ENCODE measurements at regions not wholly inside any gene's neighbourhood (a gene's known extent, or its start where the extent isn't known, plus 50 kb on each side); places are given as distances from the start of the nearest gene placed in this dataset.

- H3K27me3 ChIP-seq (ENCODE audit: control insufficient read depth in 2 of 2, insufficient read depth in 2 of 2, low read length in 2 of 2) = no peaks in the 10 kb centered on the region
- no peak overlapping the region for H2AFZ ChIP-seq (ENCODE audit: insufficient read depth, low read depth, low read length, poor library complexity, severe bottlenecking)
- no CpG with 5 or more reads among the region's 1 CpG for WGBS (ENCODE audit: insufficient coverage)
- no peak overlapping the region for H3K9ac ChIP-seq (ENCODE audit: insufficient read depth, low read length, poor library complexity, severe bottlenecking)
- intact Hi-C loops (cut with micrococcal nuclease) = no loop called here
- no peaks in the 10 kb centered on the region for H3K36me3 ChIP-seq (replicated peaks in 1 of 2; ENCODE audit: control insufficient read depth in 1 of 2, insufficient read depth in 2 of 2, low read length in 2 of 2)
- no peaks in the 10 kb centered on the region for H3K79me2 ChIP-seq (ENCODE audit: insufficient read depth, low read length)
- peaks cover 8 to 11% of the 10 kb centered on the region in 2 donors for H3K9me3 ChIP-seq (replicated peaks in 1 of 2; ENCODE audit: control insufficient read depth in 1 of 2, insufficient read depth in 1 of 2, low read length in 2 of 2)
- Mint-ChIP-seq H3K27ac (no peak overlapping the region), H3K27me3 (ENCODE audit: low read depth in 3 of 3) (no peaks in the 10 kb centered on the region), H3K4me3 (no peak overlapping the region), H3K36me3 (no peaks in the 10 kb centered on the region), H3K4me1 (no peaks in the 10 kb centered on the region), H3K9me3 (peaks cover 2 to 12% (median 6%) of the 10 kb centered on the region in 7 donors)
- H3K4me2 ChIP-seq (replicated peaks; ENCODE audit: extremely low read depth, low read length, poor library complexity, severe bottlenecking) = no peak overlapping the region
- no peak overlapping the region for H3K4me3 ChIP-seq (replicated peaks in 1 of 3; ENCODE audit: low read depth in 2 of 3, low read length in 3 of 3)
- no peak for DNase-seq
- H3K27ac ChIP-seq (ENCODE audit: low read depth in 1 of 2, low read length in 2 of 2) = no peak overlapping the region
- H3K4me1 ChIP-seq (ENCODE audit: control insufficient read depth in 1 of 2, insufficient read depth in 2 of 2, low read length in 2 of 2) = no peaks in the 10 kb centered on the region
- no peaks in the 10 kb centered on the region for H4K20me1 ChIP-seq (ENCODE audit: insufficient read depth, low read length)
- TF ChIP-seq CTCF (IDR thresholded peaks at IDR 0.05) = no peak
These were observed 212.4 kb upstream of the FSIP2 start for GRCh38 chr2:185526161-185526560.

GRCh38 chr2:185531721-185532120 is 206.9 kb upstream of the FSIP2 start:
- WGBS (ENCODE audit: insufficient coverage) = no CpG with 5 or more reads among the region's 2 CpGs
- TF ChIP-seq CTCF (IDR thresholded peaks at IDR 0.05) = no peak
- no peak overlapping the region for H3K4me2 ChIP-seq (replicated peaks; ENCODE audit: extremely low read depth, low read length, poor library complexity, severe bottlenecking)

More at GRCh38 chr2:185531721-185532120, 206.9 kb upstream of the FSIP2 start:
- H3K27me3 Mint-ChIP-seq (ENCODE audit: low read depth in 3 of 3) = no peaks in the 10 kb centered on the region
- DNase-seq = no peak
- H3K9ac ChIP-seq (ENCODE audit: insufficient read depth, low read length, poor library complexity, severe bottlenecking) = no peak overlapping the region
- H3K36me3 ChIP-seq (replicated peaks in 1 of 2; ENCODE audit: control insufficient read depth in 1 of 2, insufficient read depth in 2 of 2, low read length in 2 of 2) = no peaks in the 10 kb centered on the region
- H3K27ac Mint-ChIP-seq = no peak overlapping the region
- no peaks in the 10 kb centered on the region for H4K20me1 ChIP-seq (ENCODE audit: insufficient read depth, low read length)
- peaks cover 0 to 8% (median 0%) of the 10 kb centered on the region in 7 donors for H3K9me3 Mint-ChIP-seq
- no peak overlapping the region for H3K27ac ChIP-seq (ENCODE audit: low read depth in 1 of 2, low read length in 2 of 2)
- H3K4me1 ChIP-seq (ENCODE audit: control insufficient read depth in 1 of 2, insufficient read depth in 2 of 2, low read length in 2 of 2) = no peaks in the 10 kb centered on the region
- no peak overlapping the region for H3K4me3 ChIP-seq (replicated peaks in 1 of 3; ENCODE audit: low read depth in 2 of 3, low read length in 3 of 3)
- H3K79me2 ChIP-seq (ENCODE audit: insufficient read depth, low read length) = no peaks in the 10 kb centered on the region
- no peak overlapping the region for H2AFZ ChIP-seq (ENCODE audit: insufficient read depth, low read depth, low read length, poor library complexity, severe bottlenecking)
- no peaks in the 10 kb centered on the region for H3K27me3 ChIP-seq (ENCODE audit: control insufficient read depth in 2 of 2, insufficient read depth in 2 of 2, low read length in 2 of 2)
- H3K9me3 ChIP-seq (replicated peaks in 1 of 2; ENCODE audit: control insufficient read depth in 1 of 2, insufficient read depth in 1 of 2, low read length in 2 of 2) = no peaks in the 10 kb centered on the region
- no peaks in the 10 kb centered on the region for H3K36me3 Mint-ChIP-seq
- H3K4me1 Mint-ChIP-seq = no peaks in the 10 kb centered on the region
- H3K4me3 Mint-ChIP-seq = no peak overlapping the region
- intact Hi-C loops (cut with micrococcal nuclease) = no loop called here
